HG02884 (cell line): ENCODE measurements at regions not wholly inside any gene's neighbourhood (a gene's known extent, or its start where the extent isn't known, plus 50 kb on each side); places are given as distances from the start of the nearest gene placed in this dataset.
"Not testable (repeated sequence)": the region's sequence is repeated elsewhere in the genome, so short reads cannot be mapped to it uniquely, and the experiment has no call there.

Source experiments
- ATAC-seq: cut with Tn5 transposase; IDR thresholded peaks from one replicate; pipeline ENCODE4 v1.9.1; 2021; ENCODE audit warnings: mild to moderate bottlenecking, moderate library complexity; ENCODE audit not compliant: unreplicated experiment

DNA sequence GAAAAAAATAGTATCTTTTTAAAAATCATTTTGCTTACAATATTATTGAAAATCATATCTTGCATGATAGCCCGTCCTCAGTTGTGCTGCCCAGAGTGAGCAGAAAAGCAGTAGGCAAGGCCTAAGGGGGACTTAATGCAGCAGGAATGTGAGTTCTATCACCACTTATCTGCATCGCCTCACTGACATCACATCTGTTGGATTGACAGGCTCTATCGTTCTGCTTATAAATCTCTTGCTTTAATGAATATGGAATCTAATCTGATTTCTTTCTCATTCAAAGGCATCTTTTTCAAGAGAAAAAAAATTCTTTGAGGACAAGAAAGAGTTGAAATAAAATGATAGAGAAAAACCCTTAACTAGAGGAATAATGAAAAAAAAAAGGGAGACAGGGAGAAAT lies 249.9 kb downstream of the PAPSS1 start:
- no peak for ATAC-seq

DNA sequence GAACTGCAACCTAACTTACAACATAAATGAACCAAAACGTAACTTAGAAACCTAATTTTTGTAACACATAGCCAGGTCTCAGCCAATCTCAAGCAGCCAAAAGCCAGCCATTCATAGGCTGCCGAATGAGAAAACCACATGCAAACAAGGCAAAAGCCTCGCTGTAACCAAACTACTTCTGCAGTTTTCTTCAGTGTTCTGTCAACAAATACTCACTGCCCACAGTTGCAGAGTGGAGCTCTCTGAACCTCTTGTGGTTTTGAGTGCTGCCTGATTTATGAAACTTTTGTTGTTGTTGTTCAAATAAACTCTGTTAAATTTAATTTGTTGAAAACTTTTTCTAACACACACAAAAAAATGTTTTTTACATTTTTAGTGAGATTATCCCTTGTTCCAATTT lies 251.2 kb downstream of the PAPSS1 start:
- ATAC-seq: no peak

DNA sequence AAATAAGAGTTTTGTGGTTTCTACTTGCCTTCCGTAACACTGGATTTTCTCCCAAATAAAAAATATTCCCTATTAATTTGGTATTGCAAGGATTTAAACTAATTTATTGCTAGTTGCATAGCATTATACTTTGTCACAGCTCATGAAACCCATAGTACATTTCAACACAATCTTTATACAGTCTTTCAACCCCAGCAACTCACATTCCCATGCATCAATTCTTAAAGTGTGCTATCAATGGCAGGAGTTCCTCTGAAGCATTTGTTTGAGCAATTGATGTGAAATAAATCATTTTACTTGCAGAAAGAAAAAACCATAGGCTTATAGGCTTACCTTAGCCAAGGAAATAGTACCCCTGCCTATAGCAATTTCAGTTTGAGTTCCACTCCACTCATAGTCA lies 251.9 kb downstream of the PAPSS1 start:
- no peak for ATAC-seq

- no peak for ATAC-seq
Observed at GRCh38 chr4:107467461-107467860, 252.6 kb downstream of the PAPSS1 start.

DNA sequence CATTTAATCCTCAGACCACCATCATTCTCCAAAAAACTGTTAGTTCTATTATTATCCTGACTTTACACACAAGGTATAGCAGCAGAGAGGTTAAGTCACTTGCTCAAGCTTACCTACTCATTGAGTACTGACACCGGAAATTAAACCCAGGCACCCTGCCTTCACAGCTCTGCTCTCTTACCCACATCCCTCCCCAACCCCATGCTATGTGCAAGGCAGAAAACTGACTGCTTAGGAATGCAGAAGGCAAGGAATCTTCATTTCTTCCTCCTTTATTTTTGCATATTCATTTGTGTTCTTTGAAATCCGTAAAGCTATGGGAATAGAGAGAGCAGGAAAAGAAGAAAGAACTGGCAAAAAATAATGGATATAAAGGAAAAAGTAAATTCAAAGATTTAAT lies 261.8 kb downstream of the PAPSS1 start:
- no peak for ATAC-seq

DNA sequence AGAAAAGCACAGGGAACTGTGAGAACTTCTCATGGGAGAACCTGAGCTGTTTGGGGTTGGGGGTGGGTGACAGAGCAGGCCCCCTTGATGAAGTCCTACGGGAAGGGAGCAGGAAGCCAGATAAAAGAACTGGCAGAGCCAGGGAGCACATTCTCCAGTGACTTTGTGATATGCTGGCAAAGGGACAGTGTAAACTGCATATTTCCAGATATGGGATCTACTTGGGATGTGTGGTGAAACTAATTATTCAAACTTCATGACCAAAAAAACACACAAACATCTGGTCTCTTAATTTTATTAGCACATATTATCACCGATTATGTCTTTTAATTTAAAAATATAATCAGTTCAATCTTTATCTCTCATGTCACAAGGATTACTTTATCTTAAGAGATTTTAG lies 266.0 kb downstream of the PAPSS1 start:
- no peak for ATAC-seq

GRCh38 chr4:107452717-107453630 lies 267.1 kb downstream of the PAPSS1 start:
- ATAC-seq: no peak

DNA sequence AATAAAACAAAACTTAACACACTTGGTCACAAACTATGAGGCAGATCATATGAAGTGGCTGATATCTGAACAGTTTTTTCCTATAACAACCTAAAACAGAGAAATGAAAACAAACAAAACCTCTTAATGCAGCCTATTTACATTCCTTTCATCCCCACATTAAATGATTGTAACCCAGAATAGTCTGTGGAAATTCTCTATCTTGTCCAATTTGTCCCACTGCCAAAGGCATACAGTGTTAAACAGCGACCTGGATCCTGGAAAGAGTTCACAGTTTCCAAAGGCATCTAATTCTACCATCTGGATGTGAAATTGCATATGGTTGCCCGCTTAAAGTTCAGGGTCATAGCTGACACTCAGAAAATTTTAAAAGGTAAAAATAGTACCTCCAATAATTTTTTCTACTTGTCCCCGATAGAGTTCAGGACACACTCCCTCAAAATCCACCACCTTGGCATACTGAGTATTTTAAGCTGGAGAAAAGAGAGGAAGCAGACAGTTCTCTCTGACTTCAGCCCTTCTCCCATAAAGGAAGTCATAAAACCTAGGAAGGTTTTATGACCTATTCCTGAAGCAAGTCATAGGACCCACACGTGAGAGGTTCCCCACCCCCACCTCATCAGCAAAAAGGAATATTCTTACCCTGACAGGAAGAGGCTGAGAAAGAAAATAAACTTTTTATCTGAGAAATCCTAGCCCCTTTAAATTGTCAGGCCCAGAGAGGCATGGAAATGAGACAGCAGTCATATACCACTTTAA lies 270.2 kb downstream of the PAPSS1 start:
- no peak for ATAC-seq

DNA sequence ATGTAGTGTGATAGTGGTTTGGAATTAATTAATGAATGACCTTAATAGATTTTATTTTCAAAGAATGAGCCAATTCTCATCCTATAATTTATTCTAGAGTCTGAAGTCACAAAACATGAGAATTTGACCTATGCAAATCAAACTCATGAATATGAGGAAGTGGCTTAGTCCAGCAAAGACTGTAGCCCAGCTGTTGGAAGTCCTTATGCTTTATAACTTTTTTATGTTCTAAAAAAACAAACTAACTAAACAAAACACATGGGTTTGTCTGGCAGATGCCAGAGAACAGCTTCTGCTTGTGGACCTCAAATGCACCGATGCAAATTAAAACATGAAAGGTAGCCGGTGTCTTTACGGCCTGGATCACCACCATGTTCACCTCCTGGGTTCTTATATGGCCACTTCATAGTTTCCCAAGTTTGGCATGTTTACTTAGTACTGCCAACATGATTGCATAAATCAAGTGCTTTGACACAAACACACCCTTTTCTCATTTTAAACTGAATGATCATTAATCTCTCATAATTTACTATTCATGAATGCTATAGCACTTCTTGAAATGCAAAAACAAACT lies 277.4 kb downstream of the PAPSS1 start:
- no peak for ATAC-seq

GRCh38 chr4:107439401-107439800 lies 280.6 kb downstream of the PAPSS1 start:
- no peak for ATAC-seq

- not testable (repeated sequence) for ATAC-seq
Observed at GRCh38 chr4:107436471-107436870, 283.6 kb downstream of the PAPSS1 start.

DNA sequence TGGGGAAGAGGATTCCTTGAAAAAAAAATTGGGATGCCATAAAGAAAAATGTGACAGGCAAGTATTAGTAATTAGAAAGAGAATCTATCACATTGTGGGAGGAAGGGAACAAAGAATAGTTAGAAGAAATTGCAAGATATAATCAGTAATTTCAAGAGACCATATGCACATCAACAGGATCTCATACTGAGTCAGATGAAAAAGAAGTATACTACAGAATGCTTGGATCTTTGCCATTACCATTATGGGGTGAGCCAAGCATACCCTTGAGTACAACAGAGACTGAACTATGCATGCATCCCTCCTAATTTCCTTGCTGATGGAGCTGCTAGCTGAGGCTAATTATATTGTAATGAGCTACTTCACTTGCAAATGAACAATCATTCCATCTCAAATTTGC lies 287.6 kb downstream of the PAPSS1 start:
- ATAC-seq: no peak

- no peak for ATAC-seq
Observed at GRCh38 chr4:107423677-107424405, 296.2 kb downstream of the PAPSS1 start.

GRCh38 chr4:107419536-107419935 lies 300.5 kb downstream of the PAPSS1 start:
- ATAC-seq: not testable (repeated sequence)

- ATAC-seq: no peak
Observed at GRCh38 chr4:107419052-107419451, 301.0 kb downstream of the PAPSS1 start.

DNA sequence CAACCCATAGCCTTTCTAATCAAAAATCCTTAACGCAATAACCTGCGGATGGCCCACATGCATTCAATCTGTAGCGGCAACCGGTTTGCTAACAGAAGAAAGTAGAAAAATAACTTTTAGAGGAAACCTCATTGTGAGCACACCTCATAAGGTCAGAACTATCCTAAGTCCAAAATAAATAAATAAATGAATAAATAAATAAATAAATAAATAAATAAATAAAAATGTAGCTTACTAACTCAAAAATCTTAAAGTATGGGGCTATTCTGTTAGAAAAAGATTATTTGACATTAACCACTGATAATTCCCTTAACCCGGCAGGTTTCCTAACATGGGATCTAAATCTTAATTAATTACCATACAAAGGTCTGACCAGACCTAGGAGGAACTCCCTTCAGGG lies 304.5 kb downstream of the PAPSS1 start:
- not testable (repeated sequence) for ATAC-seq

DNA sequence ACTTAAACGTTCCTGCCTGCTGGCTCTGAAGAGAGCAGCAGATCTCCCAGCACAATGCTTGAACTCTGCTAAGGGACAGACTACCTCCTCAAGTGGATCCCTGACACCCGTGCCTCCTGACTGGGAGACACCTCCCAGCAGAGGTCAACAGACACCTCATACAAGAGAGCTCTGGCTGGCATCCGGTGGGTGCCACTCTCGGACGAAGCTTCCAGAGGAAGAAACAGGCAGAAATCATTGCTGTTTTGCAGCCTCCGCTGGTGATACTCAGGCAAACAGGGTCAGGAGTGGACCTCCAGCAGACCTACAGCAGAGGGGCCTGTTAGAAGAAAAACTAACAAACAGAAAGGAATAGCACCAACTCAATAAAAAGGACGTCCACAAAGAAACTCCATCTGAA lies 310.2 kb downstream of the PAPSS1 start:
- ATAC-seq: not testable (repeated sequence)

DNA sequence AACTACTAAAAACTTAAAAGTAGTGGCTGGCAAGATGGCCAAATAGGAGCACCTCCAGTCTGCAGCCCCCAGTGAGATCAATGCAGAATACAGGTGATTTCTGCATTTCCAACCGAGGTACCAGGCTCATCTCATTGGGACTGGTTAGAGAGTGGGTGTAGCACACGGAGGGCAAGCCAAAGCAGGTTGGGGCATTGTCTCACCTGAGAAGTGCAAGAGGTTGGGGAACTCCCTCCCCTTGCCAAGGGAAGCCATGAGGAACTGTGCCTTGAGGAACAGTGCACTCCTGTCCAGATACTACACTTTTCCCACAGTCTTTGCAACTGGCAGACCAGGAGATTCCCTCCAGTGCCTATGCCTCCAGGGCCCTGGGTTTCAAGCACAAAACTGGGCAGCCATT lies 311.1 kb downstream of the PAPSS1 start:
- no peak for ATAC-seq

- ATAC-seq: no peak
Observed at GRCh38 chr4:107404591-107405300, 315.3 kb downstream of the PAPSS1 start.

DNA sequence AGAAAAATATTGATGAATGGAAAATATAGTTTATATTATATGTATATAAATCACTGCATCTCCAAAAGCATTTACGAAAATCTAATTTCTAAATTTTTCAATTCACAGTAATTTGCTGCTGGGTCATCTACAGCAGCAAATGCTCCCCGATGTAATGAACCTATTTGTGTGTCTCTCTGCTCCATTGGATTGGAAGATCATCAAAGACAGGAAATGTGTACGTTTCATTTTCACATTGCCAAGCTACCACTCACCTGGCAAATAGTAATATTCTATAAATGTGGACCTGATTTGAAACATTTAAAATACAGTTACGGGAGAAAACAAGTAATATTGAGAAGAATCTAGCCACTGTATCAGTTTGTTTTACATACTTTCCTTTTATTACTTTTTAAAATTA lies 317.7 kb downstream of the PAPSS1 start:
- ATAC-seq: no peak
